ENCODE measurements at regions not wholly inside any gene's neighbourhood (a gene's known extent, or its start where the extent isn't known, plus 50 kb on each side); places are given as distances from the start of the nearest gene placed in this dataset.

GRCh38 chr20:59498291-59498690 lies 106.0 kb upstream of the PHACTR3 start:
- DNase-seq (ENCODE audit: low spot score), result no peak
- no peak for TF ChIP-seq CTCF (IDR thresholded peaks at IDR 0.05)
- Histone ChIP-seq H3K27ac (no peak overlapping the region), H3K4me3 (no peak overlapping the region)

GRCh38 chr20:59499863-59500262 lies 104.5 kb upstream of the PHACTR3 start:
- Histone ChIP-seq H3K4me3 (no peak overlapping the region), H3K27ac (no peak overlapping the region)
- TF ChIP-seq CTCF (IDR thresholded peaks at IDR 0.05), result no peak
- DNase-seq (ENCODE audit: low spot score), result no peak

GRCh38 chr20:59508729-59509128 lies 95.6 kb upstream of the PHACTR3 start:
- H3K4me3 ChIP-seq, result no peak overlapping the region
- no peak for TF ChIP-seq CTCF (IDR thresholded peaks at IDR 0.05)
- no peak overlapping the region for H3K27ac ChIP-seq
- no peak for DNase-seq (ENCODE audit: low spot score)

- no peak for TF ChIP-seq CTCF (IDR thresholded peaks at IDR 0.05)
- DNase-seq (ENCODE audit: low spot score), result no peak
- H3K27ac ChIP-seq, result no peak overlapping the region
- H3K4me3 ChIP-seq, result no peak overlapping the region
These were observed 91.7 kb upstream of the PHACTR3 start for GRCh38 chr20:59512651-59513050.

- TF ChIP-seq CTCF (IDR thresholded peaks at IDR 0.05), result no peak
- H3K27ac ChIP-seq, result no peak overlapping the region
- DNase-seq (ENCODE audit: low spot score), result no peak
- no peak overlapping the region for H3K4me3 ChIP-seq
These were observed 89.8 kb upstream of the PHACTR3 start for GRCh38 chr20:59514554-59514953.

- Histone ChIP-seq H3K27ac (no peak overlapping the region), H3K4me3 (no peak overlapping the region)
- DNase-seq (ENCODE audit: low spot score), result no peak
- peak; percentile 33 for TF ChIP-seq CTCF (IDR thresholded peaks at IDR 0.05)
These were observed 89.1 kb upstream of the PHACTR3 start for GRCh38 chr20:59515013-59515905.

GRCh38 chr20:59515906-59516209 lies 88.5 kb upstream of the PHACTR3 start:
- TF ChIP-seq CTCF (IDR thresholded peaks at IDR 0.05), result no peak
- H3K27ac ChIP-seq, result no peak overlapping the region
- no peak for DNase-seq (ENCODE audit: low spot score)
- H3K4me3 ChIP-seq, result no peak overlapping the region

All from coronary artery (tissue), 2 donors.